HG03103 (cell line): ENCODE measurements at regions not wholly inside any gene's neighbourhood (a gene's known extent, or its start where the extent isn't known, plus 50 kb on each side); places are given as distances from the start of the nearest gene placed in this dataset.

Experiments
- ATAC-seq: cut with Tn5 transposase; IDR thresholded peaks from one replicate; pipeline ENCODE4 v1.9.1; 2021; ENCODE audit warnings: low read depth; ENCODE audit not compliant: unreplicated experiment

DNA sequence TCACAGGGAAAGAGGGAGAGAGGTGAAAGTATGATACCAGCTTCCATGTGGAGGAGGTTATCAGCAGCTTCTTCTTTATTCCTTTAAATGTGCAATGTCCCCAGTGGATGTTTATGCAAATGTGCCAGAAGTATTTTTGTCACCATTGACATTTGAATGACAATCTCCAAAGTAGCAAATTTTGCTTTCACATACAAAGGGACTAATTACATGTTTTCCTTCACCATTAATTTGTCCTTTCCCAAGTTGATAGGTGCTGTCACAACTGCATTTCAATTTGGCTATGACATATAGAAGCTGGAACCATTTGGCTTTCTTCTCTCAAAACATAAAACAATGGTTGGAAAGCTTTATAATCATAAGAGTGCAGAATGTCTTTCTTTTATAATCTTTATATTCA, 469.0 kb upstream of the NWD2 start:
- ATAC-seq: no peak

DNA sequence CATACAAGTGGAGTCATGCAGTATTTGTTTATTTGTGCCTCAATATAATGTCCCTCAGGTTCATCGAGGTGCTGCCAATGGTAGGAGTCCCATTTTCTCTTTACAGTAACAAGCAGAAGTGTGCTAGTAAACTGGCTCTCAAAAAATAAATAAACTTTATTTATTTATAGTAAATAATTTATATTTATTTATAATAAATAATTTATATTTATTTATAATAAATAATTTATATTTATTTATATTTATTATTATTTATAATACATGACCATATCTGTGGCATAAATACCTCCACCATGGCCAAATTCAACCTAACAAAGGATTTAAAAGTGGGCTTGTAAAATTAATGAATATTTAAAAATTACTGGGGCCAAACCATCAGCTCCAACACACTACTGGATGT, 464.9 kb upstream of the NWD2 start:
- no peak for ATAC-seq

DNA sequence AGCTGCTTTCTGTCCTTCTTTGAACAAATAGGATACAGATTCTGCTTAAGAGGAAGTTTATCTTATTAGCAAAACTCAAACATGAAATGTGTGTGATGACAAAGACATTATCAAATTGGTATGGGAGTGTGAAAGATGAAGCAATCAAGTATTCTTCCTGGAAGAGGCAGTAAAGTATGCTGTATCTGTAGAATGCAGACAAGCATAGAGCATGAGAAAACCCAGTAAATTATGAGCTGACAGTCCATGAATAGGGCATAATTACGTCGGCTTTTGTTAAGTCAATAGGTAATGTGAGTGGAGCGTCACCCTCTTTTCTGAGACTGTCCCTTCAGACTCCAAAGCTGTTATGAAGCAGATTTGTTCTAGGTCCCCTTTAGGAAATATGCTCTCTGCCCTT, 458.6 kb upstream of the NWD2 start:
- no peak for ATAC-seq

DNA sequence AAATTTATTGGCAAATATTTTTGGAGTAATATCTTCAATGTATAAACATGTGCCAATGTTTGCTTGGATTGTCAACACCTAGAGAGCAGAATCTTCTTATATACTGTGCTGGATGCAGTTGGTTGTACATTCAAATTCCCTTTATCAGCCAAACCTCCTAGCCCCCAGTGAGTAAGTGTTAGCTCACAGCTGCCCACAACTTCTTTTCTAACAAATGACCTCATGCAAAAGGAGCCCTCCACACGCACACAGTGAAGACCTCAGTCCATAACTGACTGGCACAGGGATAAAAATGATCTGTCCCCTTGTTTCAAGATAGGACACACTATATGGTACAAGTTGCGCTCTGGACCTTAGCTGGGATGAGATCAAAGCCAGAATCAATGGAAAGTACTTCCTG, 458.0 kb upstream of the NWD2 start:
- no peak for ATAC-seq

DNA sequence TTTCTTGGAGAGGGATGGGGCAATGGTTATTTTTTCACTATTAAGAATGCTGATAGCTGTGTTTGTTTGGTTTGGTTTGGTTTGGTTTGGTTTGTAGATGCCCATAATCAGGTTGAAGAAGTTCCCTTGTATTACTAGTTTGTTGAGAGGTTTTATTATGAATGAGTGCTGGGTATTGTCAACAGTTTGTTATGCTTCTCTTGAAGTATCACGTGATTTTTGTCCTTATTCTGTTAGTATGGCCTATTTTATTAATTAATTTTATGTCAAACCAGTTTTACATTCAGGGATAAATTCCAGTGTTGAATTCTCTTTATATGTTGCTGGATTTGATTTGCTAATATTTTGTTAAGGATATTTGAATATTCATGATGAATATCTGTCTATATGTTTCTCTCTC, 449.8 kb upstream of the NWD2 start:
- ATAC-seq: no peak

DNA sequence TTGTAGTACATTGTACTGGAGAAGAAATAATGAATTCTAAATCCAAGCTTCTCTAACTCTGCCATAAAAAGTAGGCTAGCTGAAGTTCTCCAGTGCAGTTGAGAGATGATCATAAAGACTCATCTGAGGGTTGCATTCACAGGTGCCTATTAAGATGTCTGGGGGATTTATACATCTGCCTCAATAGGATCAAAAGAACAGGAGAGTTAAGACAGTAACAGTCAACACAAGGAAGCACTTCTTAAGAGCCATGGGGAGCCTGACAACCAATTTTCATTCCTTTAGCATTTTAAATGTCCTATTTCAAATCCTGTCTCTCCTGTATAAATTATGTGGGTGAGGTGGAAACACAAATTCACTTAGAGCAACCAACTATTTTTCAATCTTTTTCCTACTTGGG, 432.4 kb upstream of the NWD2 start:
- no peak for ATAC-seq

DNA sequence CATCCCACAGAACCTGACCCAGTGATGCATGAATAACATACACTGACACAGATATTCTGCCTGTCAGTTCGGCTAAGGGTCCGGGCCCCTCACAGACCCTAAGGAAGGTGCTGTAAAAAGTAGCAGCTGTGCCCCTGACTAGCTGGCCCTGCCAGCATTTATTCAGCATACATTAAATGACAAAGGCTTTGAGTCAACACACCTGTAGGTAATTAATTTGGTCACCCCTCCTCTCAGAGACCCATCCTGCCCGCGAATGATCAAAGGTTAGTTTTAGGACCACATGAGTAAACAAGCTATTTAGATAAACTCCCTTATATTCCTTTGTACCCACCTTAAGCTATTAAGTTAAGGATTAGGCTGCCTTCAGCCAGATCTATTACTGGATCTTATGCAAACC, 429.0 kb upstream of the NWD2 start:
- no peak for ATAC-seq

DNA sequence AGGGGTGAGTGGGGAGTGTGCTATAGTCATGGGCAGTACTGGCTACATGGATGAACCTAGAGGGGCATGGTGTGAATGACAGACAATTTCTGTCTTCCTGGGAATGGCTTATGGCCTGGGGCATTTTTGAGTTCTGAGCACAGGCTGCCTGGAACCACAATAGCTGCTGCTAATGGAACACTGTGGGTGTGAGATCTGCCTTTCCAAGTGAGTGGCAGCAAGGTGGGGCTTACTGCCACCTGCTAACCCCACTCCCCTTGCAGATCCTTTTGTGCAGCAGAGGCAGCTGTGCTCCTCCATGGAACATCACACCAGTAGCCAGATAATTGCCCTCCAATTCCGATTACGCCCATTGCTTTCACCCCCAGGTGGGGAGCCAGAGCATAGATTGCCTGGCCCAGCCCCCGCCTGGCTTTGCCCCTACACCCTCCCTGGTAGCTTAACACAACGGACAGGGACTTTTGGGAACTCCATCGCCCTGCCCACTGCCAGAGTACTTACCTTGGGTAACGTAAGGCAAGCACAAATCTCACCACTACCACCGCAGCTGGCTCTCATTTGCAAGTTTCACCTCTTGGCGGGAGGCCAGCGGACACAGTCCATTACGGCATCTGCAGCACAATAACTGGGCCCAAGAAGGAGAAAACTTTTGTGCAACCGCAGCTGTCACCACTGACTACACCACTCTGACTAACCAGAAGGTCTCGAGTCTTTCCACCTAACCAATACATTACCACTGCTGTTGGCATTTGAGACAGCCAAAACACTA, 421.2 kb upstream of the NWD2 start:
- no peak for ATAC-seq

DNA sequence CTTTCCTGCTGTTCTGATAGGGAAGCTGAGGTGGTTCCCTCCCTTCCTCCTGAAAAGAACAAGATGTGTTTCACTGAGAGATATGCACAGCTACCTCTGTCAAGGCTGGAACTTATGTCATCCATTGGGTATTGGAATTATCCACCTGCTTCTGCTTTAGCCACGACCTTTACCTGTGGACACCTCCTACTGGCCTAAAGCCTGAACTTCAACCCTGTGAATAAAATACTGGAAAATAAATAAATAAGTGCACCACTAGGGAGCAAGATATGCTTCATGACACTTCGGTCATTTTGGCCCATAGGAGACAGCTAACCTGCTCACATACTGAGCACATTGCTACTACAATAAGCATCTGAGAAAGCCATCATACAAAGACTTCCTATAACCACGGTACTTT, 419.9 kb upstream of the NWD2 start:
- no peak for ATAC-seq

DNA sequence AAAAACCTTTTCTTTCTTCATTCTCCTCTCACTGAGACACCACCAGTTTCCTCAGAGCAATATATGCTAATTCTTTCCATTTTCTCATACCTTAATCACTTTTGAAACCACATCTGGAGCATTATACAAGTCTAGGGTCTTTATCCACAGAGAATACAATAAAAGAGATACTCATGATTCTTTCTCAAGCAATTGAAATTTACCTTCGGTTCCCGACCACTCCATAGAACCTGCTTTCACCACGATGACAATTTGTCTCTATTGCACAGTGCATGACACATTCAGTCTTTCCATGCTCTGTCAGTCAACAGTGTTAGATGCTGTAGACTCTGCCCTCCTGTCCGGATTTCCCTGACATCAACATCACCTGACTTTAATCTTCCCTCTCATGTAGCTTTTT, 409.3 kb upstream of the NWD2 start:
- ATAC-seq: no peak

DNA sequence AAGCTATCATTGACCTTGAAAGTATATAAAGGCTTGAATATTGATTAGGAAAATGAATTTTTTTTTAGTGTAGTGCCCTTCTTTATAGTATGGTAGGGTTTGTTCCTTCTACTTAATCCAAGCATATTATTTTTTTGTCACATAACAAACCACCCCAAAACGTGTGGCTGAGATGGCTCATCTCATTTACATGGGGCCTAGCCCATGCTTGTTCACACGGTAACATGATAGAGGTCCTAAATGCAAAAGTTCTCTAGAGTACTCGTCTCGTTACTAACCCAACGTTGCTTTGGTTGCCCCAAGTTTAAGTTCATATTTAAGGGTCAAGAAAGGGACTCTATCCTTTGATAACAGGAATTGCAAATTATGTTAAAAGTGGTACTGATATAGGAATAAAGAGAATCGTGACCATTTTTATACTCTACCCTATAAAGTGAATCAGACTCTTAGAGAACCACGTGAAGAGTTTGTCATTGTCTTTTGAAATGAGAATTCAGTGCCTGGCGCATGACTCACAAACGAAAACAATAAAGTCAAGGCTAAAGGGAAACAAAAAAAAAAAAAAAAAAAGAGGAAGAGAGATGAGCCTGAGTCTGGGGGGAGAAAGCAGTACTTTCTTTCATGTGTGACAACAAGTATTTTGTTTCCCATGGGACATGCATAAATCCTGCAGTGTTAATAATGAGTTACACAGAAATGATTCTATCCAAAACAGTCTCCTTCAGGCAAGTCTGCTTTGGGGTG, 402.8 kb upstream of the NWD2 start:
- peak; percentile 72 for ATAC-seq

DNA sequence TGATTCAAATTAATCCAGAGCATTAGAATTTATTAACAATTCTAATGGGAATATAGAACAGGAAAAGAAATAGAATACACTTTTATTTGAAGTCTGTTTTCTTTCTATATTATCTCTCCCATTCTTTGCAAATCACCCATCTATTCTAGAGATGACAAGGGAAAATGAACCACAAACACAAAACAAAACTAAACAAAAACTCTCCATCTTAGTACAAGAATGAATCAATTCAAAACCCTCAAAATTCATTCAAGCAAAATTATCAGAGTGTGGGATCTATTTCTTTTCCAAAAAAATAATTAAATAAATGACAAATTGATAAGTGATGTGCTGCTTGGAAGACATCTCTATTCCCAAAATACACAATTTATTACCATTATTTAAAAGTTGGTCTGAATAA, 400.1 kb upstream of the NWD2 start:
- no peak for ATAC-seq

DNA sequence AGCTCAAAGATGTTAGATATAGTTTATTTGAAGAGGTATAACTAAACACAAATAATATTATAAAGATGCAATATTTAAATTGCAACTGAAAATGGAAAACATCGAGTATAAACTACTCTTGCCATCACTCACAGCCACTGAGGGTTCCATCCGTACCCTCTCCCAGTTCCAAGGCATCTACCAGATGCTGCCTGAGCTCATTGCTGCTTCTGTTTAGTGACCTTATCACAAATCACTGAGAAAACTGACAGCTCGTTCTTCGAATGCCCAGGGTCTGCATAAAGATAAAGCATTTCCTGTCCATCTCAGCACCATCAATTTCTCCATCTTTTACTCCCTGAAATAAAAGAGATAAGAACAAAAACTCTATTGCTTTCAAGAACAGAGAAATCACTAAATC, 391.7 kb upstream of the NWD2 start:
- no peak for ATAC-seq

DNA sequence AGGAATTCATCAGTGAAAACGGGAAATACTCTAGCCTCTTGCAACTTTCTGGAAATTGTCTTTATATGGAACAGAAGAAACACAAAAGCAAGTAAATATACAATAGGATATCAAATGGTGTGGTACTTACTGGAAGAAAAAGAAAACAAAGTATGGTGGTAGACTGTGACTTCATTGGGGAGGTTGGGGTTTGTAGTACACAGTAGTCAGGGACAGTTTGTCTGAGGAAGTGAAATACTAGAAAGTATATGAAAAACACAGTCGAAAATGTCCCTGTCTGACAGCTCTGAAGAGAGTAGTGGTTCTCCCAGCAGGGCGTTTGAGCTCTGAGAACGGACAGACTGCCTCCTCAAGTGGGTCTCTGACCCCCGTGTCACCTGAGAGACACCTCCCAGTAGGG, 390.0 kb upstream of the NWD2 start:
- ATAC-seq: peak; percentile 73

DNA sequence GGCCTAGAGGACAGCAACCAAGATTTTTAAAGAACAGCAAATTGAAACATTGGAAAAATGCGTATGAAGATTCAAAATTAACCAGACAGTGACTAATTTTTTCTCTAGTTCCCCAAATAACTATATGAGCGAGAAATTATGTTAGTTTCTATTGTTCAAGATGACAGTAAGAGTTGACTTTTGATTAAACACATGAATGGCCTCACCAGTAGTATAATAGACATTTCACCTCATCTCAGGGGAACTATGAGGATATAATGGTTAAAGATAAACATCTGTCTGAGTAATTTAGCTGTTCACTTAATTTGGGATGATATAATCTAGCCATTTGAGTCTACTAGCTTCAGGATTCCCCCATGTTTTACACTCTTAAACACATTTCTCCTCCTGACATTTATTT, 380.9 kb upstream of the NWD2 start:
- no peak for ATAC-seq

DNA sequence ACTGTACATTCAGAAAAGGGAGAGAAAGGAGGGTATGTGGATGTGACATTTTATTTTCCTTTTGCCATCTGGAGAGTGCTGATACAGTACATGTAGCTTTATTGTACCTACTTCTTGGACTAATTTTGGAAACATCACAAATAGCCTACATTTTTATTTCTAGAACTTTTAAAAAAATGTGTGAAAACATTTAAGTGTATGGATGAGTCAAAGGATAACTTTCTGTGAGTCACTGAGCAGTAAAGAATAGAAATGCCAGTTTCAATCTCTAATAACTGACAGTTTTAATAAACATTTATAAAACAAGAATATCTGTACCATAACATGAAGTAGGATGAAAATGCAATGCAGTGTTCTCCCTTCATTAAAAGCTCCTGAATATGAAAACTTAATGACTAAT, 374.4 kb upstream of the NWD2 start:
- no peak for ATAC-seq

DNA sequence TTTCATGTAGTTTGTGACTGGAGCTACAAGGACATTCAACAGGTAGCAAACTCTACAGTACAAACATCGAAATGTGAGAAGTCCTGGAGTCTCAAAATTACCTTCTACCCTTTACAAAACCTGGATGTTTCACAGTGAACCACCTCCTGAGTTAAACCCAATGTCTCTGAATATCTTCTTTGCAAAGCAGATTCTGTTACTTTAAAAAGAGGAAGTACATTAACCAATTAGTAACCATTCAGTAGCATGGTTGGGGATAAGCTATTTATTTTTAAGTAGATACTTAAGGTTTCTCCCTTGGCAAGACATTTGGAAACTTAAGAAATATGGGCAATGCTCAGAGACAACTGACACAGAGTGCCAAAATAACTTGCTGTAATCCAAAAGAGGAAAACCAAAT, 371.9 kb upstream of the NWD2 start:
- no peak for ATAC-seq

DNA sequence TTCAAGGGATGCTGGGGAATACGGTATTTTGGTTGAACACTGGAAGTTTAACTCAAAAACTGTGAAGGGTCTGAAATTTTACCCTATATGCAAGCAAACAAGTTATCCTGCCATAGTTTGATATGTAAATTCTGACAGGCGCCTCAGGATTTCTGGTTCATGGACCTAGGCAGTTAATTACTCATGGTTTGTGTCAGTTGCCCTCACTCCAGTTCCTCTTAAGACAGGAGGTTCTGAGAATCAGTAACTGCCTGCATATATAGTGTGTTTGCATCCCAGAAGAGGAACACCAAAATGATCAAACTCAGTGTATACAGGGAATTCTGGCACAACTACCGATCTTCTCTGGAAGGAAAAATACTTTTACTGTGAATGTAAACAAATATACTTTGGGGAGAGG, 360.4 kb upstream of the NWD2 start:
- ATAC-seq: no peak

DNA sequence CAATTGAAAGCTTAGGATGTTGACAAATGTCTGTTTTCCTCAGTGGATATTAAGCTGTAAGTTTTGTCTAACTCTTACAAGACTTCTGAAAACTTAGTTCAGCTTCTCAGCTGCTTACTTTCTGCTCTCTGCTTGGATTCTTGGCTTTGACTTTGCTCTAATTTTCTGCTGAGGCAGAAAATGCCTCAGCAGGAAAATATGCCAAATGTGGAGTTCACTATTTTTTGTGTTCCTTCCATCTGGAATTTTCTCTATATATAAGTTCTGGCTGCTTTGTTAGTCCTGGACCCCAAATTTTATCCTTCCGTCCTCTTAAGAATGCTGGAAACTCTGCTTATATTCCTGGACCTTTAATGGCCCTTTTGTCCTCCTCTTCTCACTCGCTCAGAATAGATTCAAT, 352.6 kb upstream of the NWD2 start:
- no peak for ATAC-seq

DNA sequence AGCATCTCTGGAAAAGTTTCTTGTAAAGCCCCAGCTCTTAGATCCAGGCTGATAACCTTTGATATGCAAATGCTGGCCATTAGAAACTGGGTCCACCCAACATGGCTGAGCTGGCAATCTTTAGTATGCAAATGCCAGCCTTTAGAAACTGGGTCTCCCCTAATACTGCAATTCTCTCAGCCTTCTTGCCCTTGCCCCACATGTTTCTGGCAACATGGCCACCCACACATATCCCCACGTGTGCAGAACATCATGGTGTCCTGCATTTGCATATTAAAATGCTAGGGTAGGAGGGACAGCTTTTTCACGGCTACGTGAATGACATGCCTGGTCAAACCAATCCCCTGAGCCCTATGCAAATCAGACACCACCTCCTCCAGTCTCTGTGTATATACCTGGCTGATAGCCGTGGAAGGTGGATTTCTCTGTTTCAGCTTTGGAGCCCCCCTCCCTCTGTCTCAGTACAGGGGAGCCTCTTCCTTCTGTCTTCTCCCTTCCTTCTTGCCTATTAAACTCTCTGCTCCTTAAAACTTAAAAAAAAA, 344.0 kb upstream of the NWD2 start:
- ATAC-seq: no peak

DNA sequence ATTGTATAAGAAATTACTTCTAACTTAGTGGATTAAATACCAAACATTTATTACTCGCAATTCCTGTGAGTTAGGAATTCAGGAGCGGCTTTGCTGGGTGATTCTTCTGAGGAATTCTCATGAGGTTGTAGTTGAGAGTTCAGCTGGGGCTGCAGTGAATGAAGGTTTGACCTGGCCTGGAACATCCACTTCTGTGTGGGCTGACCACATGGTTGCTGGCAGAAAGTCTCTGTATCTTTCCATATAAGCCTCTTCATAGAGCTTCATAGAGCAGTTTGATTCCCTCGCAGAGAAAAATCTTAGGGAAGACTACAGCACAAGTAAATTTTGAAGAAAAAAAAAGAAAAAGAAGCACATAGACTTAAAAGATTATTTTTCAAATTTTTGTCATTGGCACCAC, 339.7 kb upstream of the NWD2 start:
- no peak for ATAC-seq

DNA sequence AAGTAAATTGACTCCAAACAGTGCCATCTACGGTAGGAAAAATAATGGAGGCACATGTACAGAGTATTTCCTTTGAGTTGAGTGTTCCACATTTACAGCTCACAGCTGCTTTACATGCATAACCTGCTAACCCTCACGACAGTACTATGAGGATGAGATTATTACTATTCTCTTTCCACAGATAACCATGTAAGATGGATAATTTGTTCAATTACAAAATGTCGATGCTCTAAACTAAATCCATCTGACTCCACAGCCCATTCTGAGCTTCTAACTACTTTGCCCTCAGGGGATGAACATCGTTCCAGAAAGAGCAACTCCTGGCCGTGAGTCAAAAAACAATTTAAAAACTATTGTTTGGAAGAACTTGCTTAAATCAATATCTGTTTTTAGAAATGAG, 330.4 kb upstream of the NWD2 start:
- ATAC-seq: no peak
